Fibroblast of lung (primary cell): ENCODE measurements at regions not wholly inside any gene's neighbourhood (a gene's known extent, or its start where the extent isn't known, plus 50 kb on each side); places are given as distances from the start of the nearest gene placed in this dataset.

Experiments used
- DNase-seq, 2 donors: peaks; one replicate each; pipeline versions ENCODE4 v3.0.0 to v3.0.0-alpha.2; 2010; ENCODE audit warnings: low read depth in 2 of 2
- H2AFZ ChIP-seq: 2 replicates; pipeline ENCODE4 v1.5.1; 2012; ENCODE audit warnings: low read length, control low read depth, inconsistent platforms
- H3K27ac ChIP-seq: 2 replicates; pipeline ENCODE4 v1.5.1; 2011; ENCODE audit warnings: low read length, control low read depth; ENCODE audit not compliant: insufficient read depth
- H3K27me3 ChIP-seq: 2 replicates; pipeline ENCODE4 v1.5.1; 2011; ENCODE audit warnings: mild to moderate bottlenecking, low read length; ENCODE audit not compliant: control insufficient read depth, insufficient read depth
- H3K36me3 ChIP-seq: 2 replicates; pipeline ENCODE4 v1.5.1; 2011; ENCODE audit warnings: low read length; ENCODE audit not compliant: control insufficient read depth, insufficient read depth
- H3K4me1 ChIP-seq: 2 replicates; pipeline ENCODE4 v1.5.1; 2011; ENCODE audit warnings: low read length; ENCODE audit not compliant: control insufficient read depth, insufficient read depth; ENCODE audit errors: extremely low read depth
- H3K4me2 ChIP-seq: 2 replicates; pipeline ENCODE4 v1.5.1; 2011; ENCODE audit warnings: low read length, control low read depth; ENCODE audit not compliant: insufficient read depth; ENCODE audit errors: extremely low read depth
- H3K4me3 ChIP-seq, 4 experiments: fragments of 200-600 bp in 1 of 4; sonication (generic) in 1 of 4; replicated peaks in 1 of 4; 2 replicates each; pipeline ENCODE4 v1.5.1; 2011 to 2016; ENCODE audit warnings: low read length in 4 of 4, low read depth in 3 of 4, mild to moderate bottlenecking in 3 of 4, control low read depth in 2 of 4, inconsistent platforms in 1 of 4, mixed read lengths in 1 of 4; ENCODE audit not compliant: insufficient read depth in 1 of 4; ENCODE audit errors: control extremely low read depth in 1 of 4
- H3K79me2 ChIP-seq: 2 replicates; pipeline ENCODE4 v1.5.1; 2012; ENCODE audit warnings: mild to moderate bottlenecking, low read length, inconsistent platforms; ENCODE audit not compliant: control insufficient read depth, insufficient read depth
- H3K9ac ChIP-seq: 2 replicates; pipeline ENCODE4 v1.5.1; 2011; ENCODE audit warnings: mild to moderate bottlenecking, low read length, control low read depth; ENCODE audit not compliant: insufficient read depth
- H3K9me3 ChIP-seq: 2 replicates; pipeline ENCODE4 v1.5.1; 2012; ENCODE audit warnings: low read depth, low read length; ENCODE audit not compliant: control insufficient read depth, insufficient read depth
- H4K20me1 ChIP-seq: 2 replicates; pipeline ENCODE4 v1.5.1; 2011; ENCODE audit warnings: low read length; ENCODE audit not compliant: control insufficient read depth, insufficient read depth; ENCODE audit errors: extremely low read depth
- CTCF ChIP-seq, 2 donors: IDR thresholded peaks in 1 of 2; conservative IDR thresholded peaks in 1 of 2; 1 replicate in 1 of 2; 2 replicates in 1 of 2; pipeline ENCODE4 v1.5.1; 2011 to 2012; ENCODE audit warnings: low read length in 2 of 2, control low read depth in 1 of 2, inconsistent platforms in 1 of 2, low read depth in 1 of 2, mild to moderate bottlenecking in 1 of 2
- EZH2 ChIP-seq: IDR thresholded peaks from 2 replicates; pipeline ENCODE4 v1.5.1; 2012; ENCODE audit warnings: low read length, control low read depth, mild to moderate bottlenecking; ENCODE audit errors: missing control alignments

- no peak for DNase-seq
- Histone ChIP-seq H3K4me1 (no peaks in the 10 kb centered on the region), H3K4me3 (no peak overlapping the region), H3K36me3 (no peaks in the 10 kb centered on the region), H3K9me3 (no peaks in the 10 kb centered on the region), H3K9ac (no peak overlapping the region), H3K27ac (no peak overlapping the region), H4K20me1 (no peaks in the 10 kb centered on the region), H3K27me3 (no peaks in the 10 kb centered on the region), H3K79me2 (no peaks in the 10 kb centered on the region), H2AFZ (no peak overlapping the region), H3K4me2 (no peak overlapping the region)
- TF ChIP-seq EZH2 (no peak), CTCF (conservative IDR thresholded peaks at IDR 0.05 in 1 of 2, IDR thresholded peaks at IDR 0.05 in 1 of 2; ENCODE audit: low read depth in 1 of 2, low read length in 2 of 2) (no peak)
Measured at GRCh38 chr4:108540536-108540935, 79.8 kb upstream of the RPL34 start.

DNA sequence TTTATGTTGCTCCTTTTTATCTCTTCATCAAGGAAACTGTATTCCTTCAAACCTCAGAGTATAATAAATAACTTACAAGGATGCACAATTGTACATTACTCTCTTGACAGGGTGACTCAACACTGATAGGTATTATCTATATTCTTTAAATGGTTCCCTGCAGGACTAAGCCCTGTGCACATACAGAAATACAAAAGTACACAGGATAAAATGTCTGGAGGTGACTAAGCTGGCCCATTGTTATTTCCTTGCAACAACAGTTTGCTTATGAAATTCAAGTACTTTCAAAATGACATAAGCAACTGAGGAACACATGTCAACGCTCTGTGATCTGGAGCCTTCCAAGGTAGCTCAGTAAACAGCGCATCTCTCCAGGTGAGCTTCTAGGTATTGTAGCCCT is 83.8 kb upstream of the RPL34 start:
- no peaks in the 10 kb centered on the region for H3K9me3 ChIP-seq
- H3K4me2 ChIP-seq, result no peak overlapping the region
- H3K9ac ChIP-seq, result no peak overlapping the region
- no peak for DNase-seq
- H3K27me3 ChIP-seq, result no peaks in the 10 kb centered on the region
- no peak overlapping the region for H3K27ac ChIP-seq
- no peaks in the 10 kb centered on the region for H3K4me1 ChIP-seq
- no peak overlapping the region for H2AFZ ChIP-seq
- no peaks in the 10 kb centered on the region for H3K79me2 ChIP-seq
- TF ChIP-seq CTCF (conservative IDR thresholded peaks at IDR 0.05 in 1 of 2, IDR thresholded peaks at IDR 0.05 in 1 of 2; ENCODE audit: low read depth in 1 of 2, low read length in 2 of 2) (no peak), EZH2 (no peak)
- no peak overlapping the region for H3K4me3 ChIP-seq
- H4K20me1 ChIP-seq, result no peaks in the 10 kb centered on the region
- H3K36me3 ChIP-seq, result no peaks in the 10 kb centered on the region

- no peak overlapping the region for H3K4me2 ChIP-seq
- H3K9me3 ChIP-seq, result no peaks in the 10 kb centered on the region
- no peak overlapping the region for H3K27ac ChIP-seq
- TF ChIP-seq CTCF (conservative IDR thresholded peaks at IDR 0.05 in 1 of 2, IDR thresholded peaks at IDR 0.05 in 1 of 2; ENCODE audit: low read depth in 1 of 2, low read length in 2 of 2), result no peak
- TF ChIP-seq EZH2, result no peak
- H3K79me2 ChIP-seq, result no peaks in the 10 kb centered on the region
- no peaks in the 10 kb centered on the region for H3K27me3 ChIP-seq
- H3K9ac ChIP-seq, result no peak overlapping the region
- H3K36me3 ChIP-seq, result no peaks in the 10 kb centered on the region
- no peaks in the 10 kb centered on the region for H4K20me1 ChIP-seq
- no peak for DNase-seq
- H3K4me3 ChIP-seq, result no peak overlapping the region
- no peak overlapping the region for H2AFZ ChIP-seq
- no peaks in the 10 kb centered on the region for H3K4me1 ChIP-seq
Measured at GRCh38 chr4:108535757-108536156, 84.6 kb upstream of the RPL34 start.
